Putamen (tissue), 1 donor: ENCODE measurements at regions not wholly inside any gene's neighbourhood (a gene's known extent, or its start where the extent isn't known, plus 50 kb on each side); places are given as distances from the start of the nearest gene placed in this dataset.
A peak's percentile ranks its signal among the peaks of the same experiment; 100 is the strongest.

Experiments used
- DNase-seq: peaks from one replicate; pipeline ENCODE4 v3.0.0-alpha.2; 2016; ENCODE audit warnings: low spot score

- no peak for DNase-seq
Measured at GRCh38 chr11:92536883-92537282, 312.3 kb downstream of the FAT3 start.

GRCh38 chr11:92540096-92540495, 315.5 kb downstream of the FAT3 start:
- DNase-seq = no peak

- no peak for DNase-seq
Measured at GRCh38 chr11:92545906-92546471, 321.4 kb downstream of the FAT3 start.

- no peak for DNase-seq
Measured at GRCh38 chr11:92546603-92547002, 322.0 kb downstream of the FAT3 start.

- DNase-seq = no peak
Measured at GRCh38 chr11:92550411-92550810, 325.8 kb downstream of the FAT3 start.

- DNase-seq = no peak
Measured at GRCh38 chr11:92550871-92551270, 326.3 kb downstream of the FAT3 start.

GRCh38 chr11:92552942-92553341, 328.3 kb downstream of the FAT3 start:
- DNase-seq = no peak

GRCh38 chr11:92554688-92555087, 330.1 kb downstream of the FAT3 start:
- no peak for DNase-seq

- no peak for DNase-seq
Measured at GRCh38 chr11:92556431-92556830, 331.8 kb downstream of the FAT3 start.

- DNase-seq = no peak
Measured at GRCh38 chr11:92557879-92558278, 333.3 kb downstream of the FAT3 start.

- DNase-seq = no peak
Measured at GRCh38 chr11:92558323-92558722, 333.7 kb downstream of the FAT3 start.

- DNase-seq = no peak
Measured at GRCh38 chr11:92569726-92570125, 345.1 kb downstream of the FAT3 start.

- DNase-seq = no peak
Measured at GRCh38 chr11:92572559-92572958, 347.9 kb downstream of the FAT3 start.

- no peak for DNase-seq
Measured at GRCh38 chr11:92576315-92576714, 351.7 kb downstream of the FAT3 start.

GRCh38 chr11:92580908-92581307, 356.3 kb downstream of the FAT3 start:
- peak; percentile 39 for DNase-seq

GRCh38 chr11:92588393-92588792, 363.8 kb downstream of the FAT3 start:
- no peak for DNase-seq

- DNase-seq = no peak
Measured at GRCh38 chr11:92589512-92589911, 364.9 kb downstream of the FAT3 start.

GRCh38 chr11:92591521-92591920, 366.9 kb downstream of the FAT3 start:
- no peak for DNase-seq

GRCh38 chr11:92594251-92594650, 369.6 kb downstream of the FAT3 start:
- no peak for DNase-seq

- DNase-seq = no peak
Measured at GRCh38 chr11:92595052-92595451, 370.4 kb downstream of the FAT3 start.

GRCh38 chr11:92596596-92597317, 372.1 kb downstream of the FAT3 start:
- no peak for DNase-seq

GRCh38 chr11:92601048-92601447, 368.4 kb upstream of the MTNR1B start:
- DNase-seq = peak; percentile 36

- DNase-seq = no peak
Measured at GRCh38 chr11:92605667-92606066, 363.8 kb upstream of the MTNR1B start.
